DOHH2 (cell line): ENCODE measurements at regions not wholly inside any gene's neighbourhood (a gene's known extent, or its start where the extent isn't known, plus 50 kb on each side); places are given as distances from the start of the nearest gene placed in this dataset.

Experiments used
- CTCF ChIP-seq: fragments of 200-600 bp; sonication (generic); IDR thresholded peaks from one replicate; pipeline ENCODE4 v1.5.1; 2014; ENCODE audit warnings: antibody characterized with exemption, mild to moderate bottlenecking, low read depth, low read length; ENCODE audit not compliant: poor library complexity, severe bottlenecking
- EZH2phosphoT487 ChIP-seq: fragments of 200-600 bp; sonication (generic); IDR thresholded peaks from 2 replicates; pipeline ENCODE4 v1.6.1; 2017; ENCODE audit warnings: borderline replicate concordance, mild to moderate bottlenecking, antibody characterized with exemption, low read length, moderate library complexity, mixed read lengths

GRCh38 chr5:21165344-21165743 is 1177.3 kb upstream of the CDH18 start:
- TF ChIP-seq CTCF: no peak
- no peak for TF ChIP-seq EZH2phosphoT487
